ENCODE measurements at regions not wholly inside any gene's neighbourhood (a gene's known extent, or its start where the extent isn't known, plus 50 kb on each side); places are given as distances from the start of the nearest gene placed in this dataset.

DNA sequence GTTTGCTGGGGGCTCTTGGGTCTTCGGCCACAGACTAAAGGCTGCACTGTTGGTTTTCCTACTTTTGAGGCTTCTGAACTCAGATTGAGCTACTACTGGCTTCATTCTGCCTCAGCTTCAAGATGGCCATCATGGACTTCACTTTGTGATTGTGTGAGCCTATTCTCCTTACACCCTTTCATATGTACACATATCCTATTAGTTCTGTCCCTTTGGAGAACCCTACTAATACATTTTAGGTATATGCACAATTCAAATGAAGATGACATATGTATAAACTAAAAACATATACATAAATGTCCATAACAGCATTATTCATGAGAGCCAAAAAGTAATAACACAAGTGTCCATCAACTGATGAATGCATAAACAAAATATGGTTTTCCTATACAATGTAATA lies 75.7 kb downstream of the GPR37 start:
- no peak overlapping the region for H3K4me2 ChIP-seq (ENCODE audit: insufficient read depth, insufficient read length, low read length)

More for the DNA sequence above, 75.7 kb downstream of the GPR37 start:
- no peak overlapping the region for H3K4me3 Mint-ChIP-seq
- Histone ChIP-seq H2BK20ac (ENCODE audit: low read depth, low read length, poor library complexity, severe bottlenecking) (no peak overlapping the region), H2AK5ac (ENCODE audit: insufficient read length, low read length) (no peak overlapping the region), H4K20me1 (ENCODE audit: control insufficient read depth, insufficient read depth, insufficient read length) (no peaks in the 10 kb centered on the region), H3K27me3 (ENCODE audit: insufficient read depth, low read length) (no peaks in the 10 kb centered on the region), H3K14ac (ENCODE audit: insufficient read depth, low read length) (no peak overlapping the region), H3K27ac (ENCODE audit: insufficient read length, low read depth, low read length) (no peak overlapping the region), H3K79me1 (ENCODE audit: insufficient read depth, low read depth, low read length, poor library complexity, severe bottlenecking) (no peaks in the 10 kb centered on the region), H2AFZ (ENCODE audit: low read length) (no peak overlapping the region), H2BK15ac (ENCODE audit: low read depth, low read length) (no peak overlapping the region), H4K91ac (ENCODE audit: insufficient read length, low read depth, low read length) (no peak overlapping the region), H3K9me3 (ENCODE audit: control insufficient read depth, low read depth, low read length) (no peaks in the 10 kb centered on the region), H4K8ac (replicated peaks; ENCODE audit: insufficient read length, low read depth, low read length) (no peak overlapping the region), H3K4ac (ENCODE audit: low read depth, low read length) (no peak overlapping the region), H3K4me1 (ENCODE audit: insufficient read depth, low read length) (no peaks in the 10 kb centered on the region), H3K9ac (ENCODE audit: extremely low read depth, insufficient read length, low read length) (no peak overlapping the region), H4K5ac (ENCODE audit: insufficient read length, low read depth, low read length) (no peak overlapping the region), H3T11ph (ENCODE audit: low read length) (no peak overlapping the region), H3K23ac (ENCODE audit: insufficient read length, low read depth, low read length) (no peak overlapping the region), H2BK12ac (ENCODE audit: insufficient read length, low read depth, low read length) (no peak overlapping the region), H2BK5ac (ENCODE audit: insufficient read length, low read length) (no peak overlapping the region), H2BK120ac (ENCODE audit: low read depth, low read length, poor library complexity, severe bottlenecking) (no peak overlapping the region), H3K18ac (ENCODE audit: insufficient read length, low read depth, low read length) (no peak overlapping the region), H3K23me2 (ENCODE audit: insufficient read length, low read depth, low read length, poor library complexity, severe bottlenecking) (no peaks in the 10 kb centered on the region), H3K56ac (ENCODE audit: insufficient read length, low read depth, low read length) (no peak overlapping the region), H3K79me2 (ENCODE audit: insufficient read depth, low read length) (no peaks in the 10 kb centered on the region)
- no peak for DNase-seq
- H3K27ac Mint-ChIP-seq = no peak overlapping the region
- no peaks in the 10 kb centered on the region; a peak in 1 of 5 replicates for H3K9me3 Mint-ChIP-seq
- H3K27me3 Mint-ChIP-seq (ENCODE audit: low read depth) = no peaks in the 10 kb centered on the region
- TF ChIP-seq, protein P1, sequence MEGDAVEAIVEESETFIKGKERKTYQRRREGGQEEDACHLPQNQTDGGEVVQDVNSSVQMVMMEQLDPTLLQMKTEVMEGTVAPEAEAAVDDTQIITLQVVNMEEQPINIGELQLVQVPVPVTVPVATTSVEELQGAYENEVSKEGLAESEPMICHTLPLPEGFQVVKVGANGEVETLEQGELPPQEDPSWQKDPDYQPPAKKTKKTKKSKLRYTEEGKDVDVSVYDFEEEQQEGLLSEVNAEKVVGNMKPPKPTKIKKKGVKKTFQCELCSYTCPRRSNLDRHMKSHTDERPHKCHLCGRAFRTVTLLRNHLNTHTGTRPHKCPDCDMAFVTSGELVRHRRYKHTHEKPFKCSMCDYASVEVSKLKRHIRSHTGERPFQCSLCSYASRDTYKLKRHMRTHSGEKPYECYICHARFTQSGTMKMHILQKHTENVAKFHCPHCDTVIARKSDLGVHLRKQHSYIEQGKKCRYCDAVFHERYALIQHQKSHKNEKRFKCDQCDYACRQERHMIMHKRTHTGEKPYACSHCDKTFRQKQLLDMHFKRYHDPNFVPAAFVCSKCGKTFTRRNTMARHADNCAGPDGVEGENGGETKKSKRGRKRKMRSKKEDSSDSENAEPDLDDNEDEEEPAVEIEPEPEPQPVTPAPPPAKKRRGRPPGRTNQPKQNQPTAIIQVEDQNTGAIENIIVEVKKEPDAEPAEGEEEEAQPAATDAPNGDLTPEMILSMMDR (conservative IDR thresholded peaks at IDR 0.05) = no peak
- no CpG with 5 or more reads among the region's 1 CpG for WGBS (ENCODE audit: extremely low coverage, insufficient read length, low lambda C conversion rate)
- H3K36me3 Mint-ChIP-seq (ENCODE audit: insufficient read depth in 1 of 3, low read depth in 3 of 3) = no peaks in the 10 kb centered on the region
- no peaks in the 10 kb centered on the region for H3K4me1 Mint-ChIP-seq

All from H9 (cell line).